ENCODE measurements at regions not wholly inside any gene's neighbourhood (a gene's known extent, or its start where the extent isn't known, plus 50 kb on each side); places are given as distances from the start of the nearest gene placed in this dataset.
A peak's percentile ranks its signal among the peaks of the same experiment; 100 is the strongest.

DNA sequence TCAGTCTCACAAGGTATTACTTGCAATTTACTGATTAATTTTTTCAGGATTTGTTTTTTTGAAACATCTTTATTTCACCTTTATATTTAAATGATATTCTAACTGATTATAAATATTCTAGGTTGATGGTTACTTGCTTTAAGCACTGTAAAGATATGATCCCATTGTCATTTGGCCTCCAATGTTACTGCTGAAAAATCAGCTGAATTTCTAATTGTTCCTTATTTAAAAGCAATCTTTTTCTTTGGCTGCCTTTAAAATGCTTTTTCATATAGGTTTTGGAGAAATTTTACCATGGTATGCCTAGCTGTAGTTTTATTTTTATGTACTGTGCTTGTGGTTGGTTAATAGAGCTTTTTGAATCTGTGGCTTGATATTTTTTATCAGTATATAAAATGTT lies 275.6 kb upstream of the PPFIA2 start:
- Mint-ChIP-seq H3K27me3 (ENCODE audit: low read depth) (no peaks in the 10 kb centered on the region), H3K9me3 (peaks cover 28% of the 10 kb centered on the region), H3K4me1 (no peaks in the 10 kb centered on the region), H3K27ac (no peak overlapping the region), H3K36me3 (peaks cover 8% of the 10 kb centered on the region; the same call in 1 of the 2 replicates), H3K4me3 (no peak overlapping the region)
- POLR2A ChIA-PET: no interaction called here
- CTCF ChIA-PET: no interaction called here
- ATAC-seq (no peak), DNase-seq (ENCODE audit: low spot score) (no peak)
- TF ChIP-seq ZNF317 (CRISPR knock-in tag; IDR thresholded peaks at IDR 0.05; ENCODE audit: borderline replicate concordance, low read depth): peak; percentile 92
- TF ChIP-seq, protein P1, sequence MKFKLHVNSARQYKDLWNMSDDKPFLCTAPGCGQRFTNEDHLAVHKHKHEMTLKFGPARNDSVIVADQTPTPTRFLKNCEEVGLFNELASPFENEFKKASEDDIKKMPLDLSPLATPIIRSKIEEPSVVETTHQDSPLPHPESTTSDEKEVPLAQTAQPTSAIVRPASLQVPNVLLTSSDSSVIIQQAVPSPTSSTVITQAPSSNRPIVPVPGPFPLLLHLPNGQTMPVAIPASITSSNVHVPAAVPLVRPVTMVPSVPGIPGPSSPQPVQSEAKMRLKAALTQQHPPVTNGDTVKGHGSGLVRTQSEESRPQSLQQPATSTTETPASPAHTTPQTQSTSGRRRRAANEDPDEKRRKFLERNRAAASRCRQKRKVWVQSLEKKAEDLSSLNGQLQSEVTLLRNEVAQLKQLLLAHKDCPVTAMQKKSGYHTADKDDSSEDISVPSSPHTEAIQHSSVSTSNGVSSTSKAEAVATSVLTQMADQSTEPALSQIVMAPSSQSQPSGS (CRISPR knock-in tag; IDR thresholded peaks at IDR 0.05; ENCODE audit: borderline replicate concordance, low read depth): no peak

DNA sequence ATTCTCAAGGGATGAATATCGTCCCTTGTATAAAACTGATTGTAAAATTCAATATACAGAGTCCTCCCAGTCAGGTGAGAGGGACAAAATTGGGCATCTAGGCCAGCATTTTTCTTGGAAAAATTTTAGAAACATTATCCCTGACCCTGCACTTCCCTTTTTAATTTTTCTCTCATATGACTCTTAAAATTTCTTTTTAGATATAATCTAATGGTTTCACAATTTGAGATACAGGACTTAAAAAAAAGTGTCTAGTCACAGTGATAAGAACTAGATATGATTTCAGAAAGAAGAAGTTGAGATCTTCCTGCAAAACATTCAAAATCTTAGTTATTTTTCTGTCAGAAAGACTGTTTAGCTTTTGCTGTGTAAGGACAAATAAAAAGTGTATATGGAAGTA lies 270.8 kb upstream of the PPFIA2 start:
- Mint-ChIP-seq H3K36me3 (peaks cover 3% of the 10 kb centered on the region; the same call in 1 of the 2 replicates), H3K4me1 (no peaks in the 10 kb centered on the region), H3K4me3 (no peak overlapping the region), H3K9me3 (peaks cover 15% of the 10 kb centered on the region), H3K27me3 (ENCODE audit: low read depth) (no peaks in the 10 kb centered on the region), H3K27ac (no peak overlapping the region)
- ATAC-seq: no peak
- no peak for DNase-seq (ENCODE audit: low spot score)
- ChIA-PET POLR2A (no interaction called here), CTCF (no interaction called here)
- TF ChIP-seq NR1H2 (CRISPR knock-in tag; IDR thresholded peaks at IDR 0.05) (no peak), GTF2I (CRISPR knock-in tag; conservative IDR thresholded peaks at IDR 0.05) (no peak), NR3C1 (CRISPR knock-in tag; conservative IDR thresholded peaks at IDR 0.05; ENCODE audit: low read depth) (no peak), ZNF317 (CRISPR knock-in tag; IDR thresholded peaks at IDR 0.05; ENCODE audit: borderline replicate concordance, low read depth) (no peak), ZNF232 (CRISPR knock-in tag; IDR thresholded peaks at IDR 0.05) (no peak), MXD4 (CRISPR knock-in tag; IDR thresholded peaks at IDR 0.05; ENCODE audit: borderline replicate concordance) (no peak), JAZF1 (CRISPR knock-in tag; IDR thresholded peaks at IDR 0.05) (no peak), CREB1 (CRISPR knock-in tag; IDR thresholded peaks at IDR 0.05) (no peak), EMX1 (CRISPR knock-in tag; IDR thresholded peaks at IDR 0.05) (no peak)
- TF ChIP-seq, protein P2, sequence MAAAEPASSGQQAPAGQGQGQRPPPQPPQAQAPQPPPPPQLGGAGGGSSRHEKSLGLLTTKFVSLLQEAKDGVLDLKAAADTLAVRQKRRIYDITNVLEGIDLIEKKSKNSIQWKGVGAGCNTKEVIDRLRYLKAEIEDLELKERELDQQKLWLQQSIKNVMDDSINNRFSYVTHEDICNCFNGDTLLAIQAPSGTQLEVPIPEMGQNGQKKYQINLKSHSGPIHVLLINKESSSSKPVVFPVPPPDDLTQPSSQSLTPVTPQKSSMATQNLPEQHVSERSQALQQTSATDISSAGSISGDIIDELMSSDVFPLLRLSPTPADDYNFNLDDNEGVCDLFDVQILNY (CRISPR knock-in tag; IDR thresholded peaks at IDR 0.05): no peak
- TF ChIP-seq, protein P3, sequence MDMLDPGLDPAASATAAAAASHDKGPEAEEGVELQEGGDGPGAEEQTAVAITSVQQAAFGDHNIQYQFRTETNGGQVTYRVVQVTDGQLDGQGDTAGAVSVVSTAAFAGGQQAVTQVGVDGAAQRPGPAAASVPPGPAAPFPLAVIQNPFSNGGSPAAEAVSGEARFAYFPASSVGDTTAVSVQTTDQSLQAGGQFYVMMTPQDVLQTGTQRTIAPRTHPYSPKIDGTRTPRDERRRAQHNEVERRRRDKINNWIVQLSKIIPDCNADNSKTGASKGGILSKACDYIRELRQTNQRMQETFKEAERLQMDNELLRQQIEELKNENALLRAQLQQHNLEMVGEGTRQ (CRISPR knock-in tag; IDR thresholded peaks at IDR 0.05): no peak
- TF ChIP-seq, protein P4, sequence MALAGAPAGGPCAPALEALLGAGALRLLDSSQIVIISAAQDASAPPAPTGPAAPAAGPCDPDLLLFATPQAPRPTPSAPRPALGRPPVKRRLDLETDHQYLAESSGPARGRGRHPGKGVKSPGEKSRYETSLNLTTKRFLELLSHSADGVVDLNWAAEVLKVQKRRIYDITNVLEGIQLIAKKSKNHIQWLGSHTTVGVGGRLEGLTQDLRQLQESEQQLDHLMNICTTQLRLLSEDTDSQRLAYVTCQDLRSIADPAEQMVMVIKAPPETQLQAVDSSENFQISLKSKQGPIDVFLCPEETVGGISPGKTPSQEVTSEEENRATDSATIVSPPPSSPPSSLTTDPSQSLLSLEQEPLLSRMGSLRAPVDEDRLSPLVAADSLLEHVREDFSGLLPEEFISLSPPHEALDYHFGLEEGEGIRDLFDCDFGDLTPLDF (CRISPR knock-in tag; IDR thresholded peaks at IDR 0.05): no peak
- TF ChIP-seq, protein P5, sequence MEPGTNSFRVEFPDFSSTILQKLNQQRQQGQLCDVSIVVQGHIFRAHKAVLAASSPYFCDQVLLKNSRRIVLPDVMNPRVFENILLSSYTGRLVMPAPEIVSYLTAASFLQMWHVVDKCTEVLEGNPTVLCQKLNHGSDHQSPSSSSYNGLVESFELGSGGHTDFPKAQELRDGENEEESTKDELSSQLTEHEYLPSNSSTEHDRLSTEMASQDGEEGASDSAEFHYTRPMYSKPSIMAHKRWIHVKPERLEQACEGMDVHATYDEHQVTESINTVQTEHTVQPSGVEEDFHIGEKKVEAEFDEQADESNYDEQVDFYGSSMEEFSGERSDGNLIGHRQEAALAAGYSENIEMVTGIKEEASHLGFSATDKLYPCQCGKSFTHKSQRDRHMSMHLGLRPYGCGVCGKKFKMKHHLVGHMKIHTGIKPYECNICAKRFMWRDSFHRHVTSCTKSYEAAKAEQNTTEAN (CRISPR knock-in tag; IDR thresholded peaks at IDR 0.05): no peak
- TF ChIP-seq, protein P6, sequence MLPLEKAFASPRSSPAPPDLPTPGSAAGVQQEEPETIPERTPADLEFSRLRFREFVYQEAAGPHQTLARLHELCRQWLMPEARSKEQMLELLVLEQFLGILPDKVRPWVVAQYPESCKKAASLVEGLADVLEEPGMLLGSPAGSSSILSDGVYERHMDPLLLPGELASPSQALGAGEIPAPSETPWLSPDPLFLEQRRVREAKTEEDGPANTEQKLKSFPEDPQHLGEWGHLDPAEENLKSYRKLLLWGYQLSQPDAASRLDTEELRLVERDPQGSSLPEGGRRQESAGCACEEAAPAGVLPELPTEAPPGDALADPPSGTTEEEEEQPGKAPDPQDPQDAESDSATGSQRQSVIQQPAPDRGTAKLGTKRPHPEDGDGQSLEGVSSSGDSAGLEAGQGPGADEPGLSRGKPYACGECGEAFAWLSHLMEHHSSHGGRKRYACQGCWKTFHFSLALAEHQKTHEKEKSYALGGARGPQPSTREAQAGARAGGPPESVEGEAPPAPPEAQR (CRISPR knock-in tag; IDR thresholded peaks at IDR 0.05): no peak
- TF ChIP-seq, protein P7, sequence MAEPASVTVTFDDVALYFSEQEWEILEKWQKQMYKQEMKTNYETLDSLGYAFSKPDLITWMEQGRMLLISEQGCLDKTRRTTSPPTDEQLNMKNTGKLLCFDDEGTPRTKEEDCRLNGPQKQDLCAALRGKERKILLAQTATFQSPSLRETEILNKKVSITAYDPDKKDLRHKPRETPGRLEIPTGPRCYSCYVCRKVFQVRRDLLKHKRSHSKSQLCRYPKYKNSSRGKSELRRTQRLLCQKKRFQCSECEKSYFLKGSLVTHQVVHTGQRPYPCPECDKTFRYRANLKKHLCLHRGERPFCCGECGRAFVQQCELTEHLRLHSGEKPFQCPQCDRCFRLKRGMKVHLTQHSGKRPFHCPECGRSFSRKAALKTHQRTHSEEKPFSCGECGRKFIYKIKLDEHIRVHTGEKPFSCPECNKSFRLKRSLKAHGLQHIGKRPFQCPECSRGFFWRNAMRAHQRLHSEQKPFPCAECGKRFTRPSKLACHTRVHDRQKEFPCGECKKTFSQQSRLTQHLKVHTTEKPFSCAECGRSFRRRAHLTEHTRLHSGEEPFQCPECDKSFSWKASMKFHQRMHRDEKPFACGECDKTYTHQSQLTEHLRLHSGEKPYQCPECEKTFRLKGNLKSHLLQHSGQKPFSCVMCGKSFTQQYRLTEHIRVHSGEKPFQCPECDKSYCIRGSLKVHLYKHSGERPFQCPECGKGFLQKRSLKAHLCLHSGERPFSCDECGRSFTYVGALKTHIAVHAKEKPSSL (CRISPR knock-in tag; conservative IDR thresholded peaks at IDR 0.05): no peak
- TF ChIP-seq, protein P8, sequence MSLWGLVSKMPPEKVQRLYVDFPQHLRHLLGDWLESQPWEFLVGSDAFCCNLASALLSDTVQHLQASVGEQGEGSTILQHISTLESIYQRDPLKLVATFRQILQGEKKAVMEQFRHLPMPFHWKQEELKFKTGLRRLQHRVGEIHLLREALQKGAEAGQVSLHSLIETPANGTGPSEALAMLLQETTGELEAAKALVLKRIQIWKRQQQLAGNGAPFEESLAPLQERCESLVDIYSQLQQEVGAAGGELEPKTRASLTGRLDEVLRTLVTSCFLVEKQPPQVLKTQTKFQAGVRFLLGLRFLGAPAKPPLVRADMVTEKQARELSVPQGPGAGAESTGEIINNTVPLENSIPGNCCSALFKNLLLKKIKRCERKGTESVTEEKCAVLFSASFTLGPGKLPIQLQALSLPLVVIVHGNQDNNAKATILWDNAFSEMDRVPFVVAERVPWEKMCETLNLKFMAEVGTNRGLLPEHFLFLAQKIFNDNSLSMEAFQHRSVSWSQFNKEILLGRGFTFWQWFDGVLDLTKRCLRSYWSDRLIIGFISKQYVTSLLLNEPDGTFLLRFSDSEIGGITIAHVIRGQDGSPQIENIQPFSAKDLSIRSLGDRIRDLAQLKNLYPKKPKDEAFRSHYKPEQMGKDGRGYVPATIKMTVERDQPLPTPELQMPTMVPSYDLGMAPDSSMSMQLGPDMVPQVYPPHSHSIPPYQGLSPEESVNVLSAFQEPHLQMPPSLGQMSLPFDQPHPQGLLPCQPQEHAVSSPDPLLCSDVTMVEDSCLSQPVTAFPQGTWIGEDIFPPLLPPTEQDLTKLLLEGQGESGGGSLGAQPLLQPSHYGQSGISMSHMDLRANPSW (CRISPR knock-in tag; conservative IDR thresholded peaks at IDR 0.05; ENCODE audit: low read depth): no peak
- TF ChIP-seq, protein P9, sequence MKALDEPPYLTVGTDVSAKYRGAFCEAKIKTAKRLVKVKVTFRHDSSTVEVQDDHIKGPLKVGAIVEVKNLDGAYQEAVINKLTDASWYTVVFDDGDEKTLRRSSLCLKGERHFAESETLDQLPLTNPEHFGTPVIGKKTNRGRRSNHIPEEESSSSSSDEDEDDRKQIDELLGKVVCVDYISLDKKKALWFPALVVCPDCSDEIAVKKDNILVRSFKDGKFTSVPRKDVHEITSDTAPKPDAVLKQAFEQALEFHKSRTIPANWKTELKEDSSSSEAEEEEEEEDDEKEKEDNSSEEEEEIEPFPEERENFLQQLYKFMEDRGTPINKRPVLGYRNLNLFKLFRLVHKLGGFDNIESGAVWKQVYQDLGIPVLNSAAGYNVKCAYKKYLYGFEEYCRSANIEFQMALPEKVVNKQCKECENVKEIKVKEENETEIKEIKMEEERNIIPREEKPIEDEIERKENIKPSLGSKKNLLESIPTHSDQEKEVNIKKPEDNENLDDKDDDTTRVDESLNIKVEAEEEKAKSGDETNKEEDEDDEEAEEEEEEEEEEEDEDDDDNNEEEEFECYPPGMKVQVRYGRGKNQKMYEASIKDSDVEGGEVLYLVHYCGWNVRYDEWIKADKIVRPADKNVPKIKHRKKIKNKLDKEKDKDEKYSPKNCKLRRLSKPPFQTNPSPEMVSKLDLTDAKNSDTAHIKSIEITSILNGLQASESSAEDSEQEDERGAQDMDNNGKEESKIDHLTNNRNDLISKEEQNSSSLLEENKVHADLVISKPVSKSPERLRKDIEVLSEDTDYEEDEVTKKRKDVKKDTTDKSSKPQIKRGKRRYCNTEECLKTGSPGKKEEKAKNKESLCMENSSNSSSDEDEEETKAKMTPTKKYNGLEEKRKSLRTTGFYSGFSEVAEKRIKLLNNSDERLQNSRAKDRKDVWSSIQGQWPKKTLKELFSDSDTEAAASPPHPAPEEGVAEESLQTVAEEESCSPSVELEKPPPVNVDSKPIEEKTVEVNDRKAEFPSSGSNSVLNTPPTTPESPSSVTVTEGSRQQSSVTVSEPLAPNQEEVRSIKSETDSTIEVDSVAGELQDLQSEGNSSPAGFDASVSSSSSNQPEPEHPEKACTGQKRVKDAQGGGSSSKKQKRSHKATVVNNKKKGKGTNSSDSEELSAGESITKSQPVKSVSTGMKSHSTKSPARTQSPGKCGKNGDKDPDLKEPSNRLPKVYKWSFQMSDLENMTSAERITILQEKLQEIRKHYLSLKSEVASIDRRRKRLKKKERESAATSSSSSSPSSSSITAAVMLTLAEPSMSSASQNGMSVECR (CRISPR knock-in tag; IDR thresholded peaks at IDR 0.05; ENCODE audit: borderline replicate concordance): no peak
